Stimulated activated CD4-positive, alpha-beta T cell treated with anti-CD3 and anti-CD28 coated beads, Interleukin-2, amount 100 ng/mL, for 24 hours (primary cell): ENCODE measurements at regions not wholly inside any gene's neighbourhood (a gene's known extent, or its start where the extent isn't known, plus 50 kb on each side); places are given as distances from the start of the nearest gene placed in this dataset.

Source experiments
- DNase-seq, 2 donors: peaks; one replicate each; pipeline ENCODE4 v3.0.0-alpha.2; 2020

- no peak for DNase-seq
Observed at GRCh38 chr16:66289051-66289680, 77.3 kb upstream of the CDH5 start.

DNA sequence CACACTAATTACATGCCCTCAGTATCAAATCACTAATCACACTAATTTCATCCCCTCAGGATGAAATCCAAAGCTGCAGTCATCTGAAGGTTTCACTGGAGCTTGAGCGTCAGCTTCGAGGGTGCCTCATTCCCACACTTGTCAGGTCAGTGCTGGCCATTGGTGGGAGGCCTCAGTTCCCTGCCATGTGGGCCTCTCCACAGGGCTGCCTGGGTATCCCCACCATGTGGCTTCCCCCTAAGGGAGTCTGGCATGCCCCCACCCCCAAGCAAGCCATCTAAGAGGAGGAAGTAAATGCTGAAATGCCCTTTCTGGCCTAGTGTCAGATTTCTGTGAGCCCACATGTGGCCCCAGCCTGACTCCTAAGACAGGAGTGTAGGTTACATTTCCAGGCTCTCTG, 78.6 kb upstream of the CDH5 start:
- no peak for DNase-seq

- DNase-seq: no peak
Observed at GRCh38 chr16:66287416-66287815, 79.1 kb upstream of the CDH5 start.

- no peak for DNase-seq
Observed at GRCh38 chr16:66286527-66286926, 80.0 kb upstream of the CDH5 start.

- no peak for DNase-seq
Observed at GRCh38 chr16:66278604-66279262, 87.8 kb upstream of the CDH5 start.

DNA sequence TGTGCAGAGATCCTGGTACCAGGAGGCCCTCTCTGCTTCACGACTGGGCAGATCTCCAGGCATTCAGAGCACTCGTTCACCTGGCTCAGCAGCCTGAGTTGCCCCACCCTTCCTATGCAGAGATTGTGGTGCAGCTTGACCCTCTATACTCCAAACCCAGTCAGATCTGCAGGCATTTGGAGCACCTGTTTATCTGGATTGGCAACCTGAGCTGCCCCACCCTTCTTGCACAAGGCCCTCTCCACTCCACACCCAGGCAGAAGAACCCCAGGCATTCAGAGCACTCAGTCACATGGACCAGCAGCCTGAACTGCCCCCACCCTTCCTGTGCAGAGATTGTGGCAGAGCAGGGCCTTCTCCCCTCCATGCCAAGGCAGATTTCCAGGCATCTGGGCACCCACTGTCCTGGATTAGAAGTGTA, 88.4 kb upstream of the CDH5 start:
- DNase-seq: no peak

DNA sequence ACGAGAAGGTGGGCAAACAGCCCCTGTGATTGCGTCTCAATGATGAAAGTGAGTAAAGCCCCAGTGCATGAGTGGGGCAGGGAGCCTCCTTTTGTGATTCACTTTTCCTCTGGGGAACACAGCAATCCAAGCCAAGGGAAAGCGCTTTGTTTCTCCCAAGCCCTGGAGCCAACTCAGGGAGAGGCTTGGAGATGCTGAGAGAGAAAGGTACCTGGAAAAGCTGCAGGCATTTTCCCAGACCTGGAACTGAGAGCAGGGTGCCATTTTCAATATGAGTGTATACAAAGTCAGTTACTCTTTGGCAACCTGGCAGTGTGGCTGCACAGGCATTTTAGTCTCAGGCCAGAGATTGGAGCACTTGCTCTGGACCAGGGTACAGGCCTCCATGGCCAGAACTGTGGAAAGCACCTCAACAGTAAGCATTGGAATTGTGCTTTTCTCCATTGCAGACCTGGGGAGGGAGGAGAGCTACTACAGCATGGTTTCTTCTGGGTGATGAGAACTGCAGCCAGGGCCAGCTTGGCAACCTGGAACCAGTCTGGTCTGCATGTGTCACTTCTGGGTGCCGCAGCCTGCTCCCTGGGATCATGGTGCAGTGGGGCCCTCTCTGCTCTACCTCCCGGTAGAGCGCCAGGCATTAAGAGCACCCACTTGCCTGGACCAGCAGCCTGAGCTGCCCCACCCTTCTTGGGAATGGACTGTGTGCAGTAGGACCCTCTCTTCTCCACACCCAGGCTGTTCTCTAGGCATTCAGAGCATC, 89.0 kb upstream of the CDH5 start:
- DNase-seq: no peak

- DNase-seq: no peak
Observed at GRCh38 chr16:66275775-66276428, 90.6 kb upstream of the CDH5 start.

GRCh38 chr16:66274335-66275110, 92.0 kb upstream of the CDH5 start:
- no peak for DNase-seq

DNA sequence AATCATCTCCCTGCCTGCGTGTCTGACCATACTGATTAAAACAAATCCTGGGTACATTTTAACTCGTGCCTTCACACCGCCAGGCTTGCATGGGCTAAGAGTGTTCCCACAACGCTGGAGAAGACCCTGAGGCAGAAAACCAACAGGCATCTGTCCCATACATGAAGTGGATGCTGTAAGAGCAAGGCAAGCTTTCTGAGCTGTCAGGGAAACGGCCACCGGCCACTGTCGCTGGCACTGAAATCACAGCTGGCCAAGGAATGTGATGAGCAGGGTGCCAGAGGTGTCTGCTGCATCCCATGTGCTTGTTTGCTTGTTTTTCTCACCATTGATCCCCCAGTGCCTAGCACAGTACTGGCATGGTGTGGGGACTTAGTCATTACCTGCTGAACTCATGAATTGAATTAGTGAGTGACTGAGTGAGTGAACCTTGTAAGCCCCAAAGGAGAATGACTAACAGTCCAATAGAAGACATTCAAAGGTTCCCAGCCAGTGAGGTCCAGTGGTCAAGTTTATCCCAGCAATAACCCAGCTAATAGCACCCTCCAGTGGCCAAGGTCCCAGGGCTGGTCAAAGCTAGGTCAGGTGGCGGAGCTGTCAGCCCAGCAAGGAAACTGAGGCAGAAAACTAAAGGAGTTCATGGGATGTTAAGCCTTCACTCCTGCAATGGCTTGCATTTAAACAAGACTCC, 92.7 kb upstream of the CDH5 start:
- no peak for DNase-seq

DNA sequence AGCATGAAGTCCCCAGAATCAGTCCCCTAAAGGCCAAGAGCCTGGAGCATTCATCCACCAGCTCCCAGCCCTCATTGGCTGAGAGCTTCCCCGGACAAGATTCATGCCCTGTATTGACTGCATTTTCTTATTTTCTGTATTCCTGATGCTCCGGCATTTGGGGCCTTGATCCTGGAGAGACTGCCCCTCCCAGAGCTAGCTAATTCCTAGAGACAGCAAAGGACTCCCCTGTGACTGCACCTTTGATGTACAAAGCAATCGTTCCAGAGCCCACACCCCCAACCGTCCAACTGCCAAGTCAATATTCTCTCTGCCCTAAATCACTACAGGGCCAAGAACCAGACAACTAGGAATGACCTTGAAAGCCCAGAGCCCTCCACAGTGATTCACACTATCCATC, 93.4 kb upstream of the CDH5 start:
- no peak for DNase-seq

DNA sequence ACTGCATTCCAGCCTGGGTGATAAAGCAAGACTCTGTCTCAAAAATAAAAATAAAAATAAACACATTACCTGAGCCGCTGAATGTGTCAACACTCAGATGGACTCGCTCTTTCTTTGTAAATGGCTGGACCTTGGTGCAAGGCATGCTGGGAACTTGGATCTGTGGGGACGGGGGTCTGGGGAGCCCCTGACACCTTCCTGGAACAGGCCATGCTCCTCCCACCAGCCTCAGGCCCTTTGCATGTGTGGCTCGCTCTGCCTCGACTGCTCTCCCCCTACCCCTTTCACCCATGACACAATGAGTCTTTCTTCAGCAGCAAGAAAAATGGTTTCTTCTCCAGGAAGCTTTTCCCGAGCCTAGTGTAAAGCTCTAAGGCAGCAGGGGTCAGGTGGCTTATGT, 94.0 kb upstream of the CDH5 start:
- DNase-seq: no peak

GRCh38 chr16:66271074-66272060, 95.1 kb upstream of the CDH5 start:
- no peak for DNase-seq

GRCh38 chr16:66270333-66270927, 96.1 kb upstream of the CDH5 start:
- peak; percentile 69 to 77 for DNase-seq

- no peak for DNase-seq
Observed at GRCh38 chr16:66269617-66270332, 96.7 kb upstream of the CDH5 start.

DNA sequence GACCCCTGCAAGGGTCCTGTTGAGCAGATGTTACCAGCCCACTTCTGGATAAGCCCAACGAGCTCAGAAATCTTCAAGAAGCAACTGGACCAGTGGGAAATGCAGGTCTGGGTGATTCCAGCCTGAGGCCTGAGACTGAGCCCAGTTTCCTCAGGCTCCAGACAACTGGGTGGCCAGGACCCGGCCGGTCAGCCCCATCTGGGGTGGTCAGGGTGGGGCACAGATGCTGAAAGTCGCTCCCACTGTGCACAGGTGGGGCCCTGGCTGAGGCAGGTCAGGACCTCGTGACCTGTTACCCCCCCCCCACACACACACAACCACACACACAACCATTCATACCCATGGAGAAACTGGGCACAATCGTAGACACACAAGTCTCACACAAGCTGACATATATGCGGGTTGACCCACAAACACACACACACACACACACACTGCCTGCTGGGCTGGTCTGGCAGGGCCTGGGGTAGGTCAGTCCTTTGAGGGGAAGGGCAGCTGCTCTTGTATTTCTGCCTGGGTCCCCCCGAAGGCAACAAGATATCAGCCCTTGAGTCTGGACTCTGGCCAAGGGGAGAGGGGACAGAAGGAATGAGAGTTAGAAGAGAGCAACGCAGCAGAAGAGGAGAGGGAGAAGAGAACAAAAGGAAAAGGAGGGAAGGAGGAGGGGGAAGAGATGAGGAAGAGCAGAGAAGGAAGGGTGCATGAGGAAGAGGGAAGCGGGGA, 99.0 kb upstream of the CDH5 start:
- no peak for DNase-seq

- no peak for DNase-seq
Observed at GRCh38 chr16:66266436-66267291, 99.8 kb upstream of the CDH5 start.

DNA sequence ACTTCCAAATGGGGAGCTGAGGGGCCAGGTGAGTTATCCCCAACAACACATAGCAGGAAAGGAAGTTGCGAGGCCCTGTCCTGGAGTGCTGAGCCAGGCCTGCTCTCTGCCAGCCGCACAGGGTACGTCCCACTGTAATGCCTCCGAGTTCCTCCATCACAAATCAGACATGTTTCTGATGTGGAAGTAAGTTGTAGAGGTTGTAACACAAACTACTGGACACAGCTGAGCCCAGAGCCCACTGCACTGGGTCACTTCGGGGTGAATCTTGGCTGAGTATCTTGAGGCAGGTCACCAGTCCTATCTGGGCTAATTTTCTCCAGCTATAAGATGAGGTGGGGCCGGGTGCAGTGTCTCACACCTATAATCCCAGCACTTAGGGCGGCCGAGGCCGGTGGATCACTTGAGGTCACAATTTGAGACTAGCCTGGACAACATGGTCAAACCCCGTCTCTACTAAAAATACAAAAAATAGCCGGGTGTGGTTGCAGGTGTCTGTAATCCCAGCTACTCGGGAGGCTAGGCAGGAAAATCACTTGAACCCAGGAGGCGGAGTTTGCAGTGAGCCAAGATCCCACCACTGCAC, 100.8 kb upstream of the CDH5 start:
- no peak for DNase-seq
